Neuronal stem cell (in vitro differentiated cells): ENCODE measurements at regions not wholly inside any gene's neighbourhood (a gene's known extent, or its start where the extent isn't known, plus 50 kb on each side); places are given as distances from the start of the nearest gene placed in this dataset.

Experiments
- DNase-seq: peaks from one replicate; pipeline ENCODE4 v3.0.0-alpha.2; 2013; ENCODE audit warnings: low spot score
- H2AFZ ChIP-seq: one replicate; pipeline ENCODE4 v1.6.1; 2013; ENCODE audit warnings: mild to moderate bottlenecking, low read length, inconsistent platforms
- H2AK5ac ChIP-seq: 2 replicates; pipeline ENCODE4 v1.6.1; 2013; ENCODE audit warnings: low read depth, mild to moderate bottlenecking, inconsistent platforms, low read length, moderate library complexity, mixed read lengths
- H2BK120ac ChIP-seq: 2 replicates; pipeline ENCODE4 v1.6.1; 2013; ENCODE audit warnings: low read depth, mild to moderate bottlenecking, inconsistent platforms, low read length, moderate library complexity, mixed read lengths
- H2BK12ac ChIP-seq: one replicate; pipeline ENCODE4 v1.6.1; 2013; ENCODE audit warnings: low read length, inconsistent platforms
- H2BK15ac ChIP-seq: 2 replicates; pipeline ENCODE4 v1.6.1; 2013; ENCODE audit warnings: mild to moderate bottlenecking, low read length, inconsistent platforms, mixed read lengths
- H2BK5ac ChIP-seq: one replicate; pipeline ENCODE4 v1.6.1; 2013; ENCODE audit warnings: inconsistent platforms, mild to moderate bottlenecking, low read length, moderate library complexity
- H3K14ac ChIP-seq: one replicate; pipeline ENCODE4 v1.6.1; 2013; ENCODE audit warnings: low read length, inconsistent platforms
- H3K18ac ChIP-seq: 2 replicates; pipeline ENCODE4 v1.6.1; 2013; ENCODE audit warnings: low read length, inconsistent platforms
- H3K23ac ChIP-seq: 2 replicates; pipeline ENCODE4 v1.6.1; 2013; ENCODE audit warnings: low read depth, mild to moderate bottlenecking, mixed read lengths, low read length, inconsistent platforms; ENCODE audit not compliant: poor library complexity
- H3K27ac ChIP-seq: replicated peaks from 3 replicates; pipeline ENCODE4 v1.5.1; 2013; ENCODE audit warnings: low read length, inconsistent platforms
- H3K27me3 ChIP-seq, 3 experiments: 2 replicates each; pipeline ENCODE4 v1.6.1; 2013; ENCODE audit warnings: low read length in 3 of 3, mild to moderate bottlenecking in 2 of 3, inconsistent platforms in 1 of 3, low read depth in 1 of 3, mixed read lengths in 1 of 3, moderate library complexity in 1 of 3; ENCODE audit not compliant: control insufficient read depth in 3 of 3, insufficient read depth in 3 of 3
- H3K36me3 ChIP-seq, 2 donors: replicated peaks in 1 of 2; 2 replicates each; pipeline ENCODE4 v1.6.1; 2013; ENCODE audit warnings: low read length in 2 of 2; ENCODE audit not compliant: control insufficient read depth in 2 of 2, insufficient read depth in 2 of 2
- H3K4ac ChIP-seq: 2 replicates; pipeline ENCODE4 v1.6.1; 2013; ENCODE audit warnings: inconsistent platforms, mild to moderate bottlenecking, low read length, moderate library complexity
- H3K4me1 ChIP-seq, 2 donors: 1 replicate in 1 of 2; 2 replicates in 1 of 2; pipeline ENCODE4 v1.6.1; 2013; ENCODE audit warnings: low read length in 2 of 2, low read depth in 1 of 2; ENCODE audit not compliant: control insufficient read depth in 2 of 2, insufficient read depth in 1 of 2
- H3K4me2 ChIP-seq: one replicate; pipeline ENCODE4 v1.6.1; 2013; ENCODE audit warnings: mild to moderate bottlenecking, low read length, inconsistent platforms; ENCODE audit not compliant: insufficient read depth, poor library complexity, severe bottlenecking
- H3K4me3 ChIP-seq, 2 donors: 2 replicates each; pipeline ENCODE4 v1.5.1; 2013; ENCODE audit warnings: low read length in 2 of 2, mild to moderate bottlenecking in 2 of 2, inconsistent platforms in 1 of 2, moderate library complexity in 1 of 2
- H3K79me1 ChIP-seq: one replicate; pipeline ENCODE4 v1.6.1; 2013; ENCODE audit warnings: low read depth, mild to moderate bottlenecking, inconsistent platforms, low read length, moderate library complexity
- H3K9ac ChIP-seq: one replicate; pipeline ENCODE4 v1.6.1; 2013; ENCODE audit warnings: mild to moderate bottlenecking, low read depth, low read length, inconsistent platforms; ENCODE audit not compliant: poor library complexity
- H3K9me3 ChIP-seq, 2 donors: replicated peaks in 1 of 2; 2 replicates each; pipeline versions ENCODE3 to v1.6.1; 2013; ENCODE audit warnings: low read length in 2 of 2, mild to moderate bottlenecking in 2 of 2, inconsistent platforms in 1 of 2, low read depth in 1 of 2, mixed read lengths in 1 of 2, moderate library complexity in 1 of 2; ENCODE audit not compliant: control insufficient read depth in 2 of 2, insufficient read depth in 1 of 2
- H4K8ac ChIP-seq: one replicate; pipeline ENCODE4 v1.6.1; 2013; ENCODE audit warnings: low read depth, mild to moderate bottlenecking, inconsistent platforms, low read length, moderate library complexity
- H4K91ac ChIP-seq: one replicate; pipeline ENCODE4 v1.6.1; 2013; ENCODE audit warnings: low read length, low read depth, mild to moderate bottlenecking, inconsistent platforms; ENCODE audit not compliant: poor library complexity
- WGBS, 2 donors: extraction: QIAGEN DNeasy Blood & Tissue Kit; methylation state at CpG; one replicate each; pipeline ENCODE4 v1.1.7; 2013; ENCODE audit warnings: missing lambda C conversion rate in 2 of 2, mixed read lengths in 1 of 2; ENCODE audit not compliant: insufficient read length in 2 of 2, insufficient replicate concordance in 1 of 2; ENCODE audit errors: extremely low coverage in 2 of 2; 5-methylcytosine and 5-hydroxymethylcytosine counted together

DNA sequence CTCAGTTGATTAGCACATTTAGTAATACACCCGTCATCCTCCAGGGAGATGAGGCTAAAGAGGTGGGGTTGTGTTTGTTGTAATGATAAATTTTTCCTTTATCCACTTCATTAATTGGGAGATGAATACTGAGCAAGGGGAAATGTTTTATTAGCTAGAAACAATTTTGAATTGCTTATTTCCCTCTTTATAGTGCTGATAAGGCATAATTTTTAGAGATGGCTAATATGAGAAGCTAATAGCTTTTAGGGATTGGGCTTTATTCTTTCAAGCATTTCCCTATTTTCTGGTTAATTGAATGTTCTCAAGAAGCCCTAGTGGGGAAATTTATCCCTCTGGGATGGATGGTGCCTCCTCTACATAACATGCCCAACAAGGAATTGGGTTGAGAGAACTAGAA is 365.2 kb upstream of the IGFBP7 start:
- no peaks in the 10 kb centered on the region for H3K79me1 ChIP-seq
- no peak overlapping the region for H2BK5ac ChIP-seq
- no peak overlapping the region for H4K8ac ChIP-seq
- WGBS, 2 donors: no CpG with 5 or more reads among the region's 1 CpG
- no peaks in the 10 kb centered on the region for H3K9me3 ChIP-seq
- H2BK15ac ChIP-seq: no peak overlapping the region
- no peak overlapping the region for H3K9ac ChIP-seq
- H3K4me1 ChIP-seq: no peaks in the 10 kb centered on the region
- no peak overlapping the region for H3K14ac ChIP-seq
- H2AK5ac ChIP-seq: no peak overlapping the region
- no peak overlapping the region for H3K18ac ChIP-seq
- H2BK120ac ChIP-seq: no peak overlapping the region
- H3K4ac ChIP-seq: no peak overlapping the region
- no peaks in the 10 kb centered on the region for H3K27me3 ChIP-seq
- H4K91ac ChIP-seq: no peak overlapping the region
- no peaks in the 10 kb centered on the region for H3K36me3 ChIP-seq
- no peak overlapping the region for H3K27ac ChIP-seq
- no peak overlapping the region for H3K4me3 ChIP-seq
- H2AFZ ChIP-seq: no peak overlapping the region
- no peak overlapping the region for H3K23ac ChIP-seq
- no peak overlapping the region for H2BK12ac ChIP-seq
- no peak overlapping the region for H3K4me2 ChIP-seq
- DNase-seq: no peak

DNA sequence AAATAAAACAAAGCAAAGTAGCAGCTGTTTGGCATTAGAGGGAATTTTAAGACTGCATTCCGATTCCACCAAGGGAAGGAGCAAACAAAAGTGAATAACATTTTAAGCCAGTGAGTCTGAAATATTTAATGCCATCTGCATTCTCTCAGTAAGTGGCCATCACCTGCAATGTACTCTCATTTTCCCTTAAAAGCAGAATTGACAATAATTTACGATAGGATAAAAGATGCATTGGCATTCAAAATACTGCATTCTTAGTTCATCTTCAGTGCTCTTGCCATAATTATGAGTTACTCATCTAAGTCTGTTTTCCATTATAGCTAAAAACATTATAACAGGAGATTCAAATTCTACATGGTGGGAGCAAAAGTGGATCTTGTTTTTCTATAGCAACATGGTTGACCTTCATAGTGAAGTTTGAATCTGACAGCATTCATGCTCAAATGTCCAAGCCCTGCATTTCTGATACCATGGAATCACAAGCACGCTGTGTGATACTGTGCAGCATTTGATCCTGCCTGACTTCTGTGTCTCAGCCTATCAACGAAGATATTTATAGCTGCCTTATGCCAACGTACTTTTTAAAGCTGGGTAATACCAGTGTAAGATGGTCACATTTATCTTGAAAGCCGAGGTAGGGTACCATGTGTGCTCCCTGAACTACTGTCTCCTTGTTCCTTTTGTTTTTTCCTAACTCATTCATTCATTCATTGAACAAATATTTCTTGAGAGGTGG is 355.3 kb upstream of the IGFBP7 start:
- Histone ChIP-seq H3K36me3 (no peaks in the 10 kb centered on the region), H2AK5ac (no peak overlapping the region), H3K27ac (no peak overlapping the region), H2BK15ac (no peak overlapping the region), H3K4me3 (no peak overlapping the region), H3K27me3 (peaks cover 0 to 9% (median 0%) of the 10 kb centered on the region in 3 experiments), H4K8ac (no peak overlapping the region), H3K9ac (no peak overlapping the region), H3K4me1 (peaks cover 0 to 4% of the 10 kb centered on the region in 2 donors), H2BK12ac (no peak overlapping the region), H2BK120ac (no peak overlapping the region), H3K18ac (no peak overlapping the region), H3K4ac (no peak overlapping the region), H3K9me3 (no peaks in the 10 kb centered on the region), H3K14ac (no peak overlapping the region), H3K23ac (no peak overlapping the region), H2AFZ (no peak overlapping the region), H2BK5ac (no peak overlapping the region), H3K4me2 (no peak overlapping the region), H4K91ac (no peak overlapping the region), H3K79me1 (no peaks in the 10 kb centered on the region)
- no peak for DNase-seq
- WGBS, 2 donors: no CpG with 5 or more reads among the region's 6 CpGs

- Histone ChIP-seq H4K91ac (no peak overlapping the region), H2BK5ac (no peak overlapping the region), H3K14ac (no peak overlapping the region), H3K79me1 (no peaks in the 10 kb centered on the region), H2BK15ac (no peak overlapping the region), H3K4me2 (no peak overlapping the region), H3K36me3 (no peaks in the 10 kb centered on the region), H3K9ac (no peak overlapping the region), H2AK5ac (no peak overlapping the region), H3K27me3 (peaks cover 0 to 9% (median 0%) of the 10 kb centered on the region in 3 experiments), H3K18ac (no peak overlapping the region), H3K4me3 (no peak overlapping the region), H2BK12ac (no peak overlapping the region), H3K4me1 (peaks cover 0 to 4% of the 10 kb centered on the region in 2 donors), H2BK120ac (no peak overlapping the region), H3K9me3 (no peaks in the 10 kb centered on the region), H3K23ac (no peak overlapping the region), H3K4ac (no peak overlapping the region), H4K8ac (no peak overlapping the region), H2AFZ (no peak overlapping the region), H3K27ac (no peak overlapping the region)
- no CpG with 5 or more reads among the region's 1 CpG for WGBS, 2 donors
- DNase-seq: peak; percentile 31
Measured at GRCh38 chr4:57462843-57463242, 352.7 kb upstream of the IGFBP7 start.

DNA sequence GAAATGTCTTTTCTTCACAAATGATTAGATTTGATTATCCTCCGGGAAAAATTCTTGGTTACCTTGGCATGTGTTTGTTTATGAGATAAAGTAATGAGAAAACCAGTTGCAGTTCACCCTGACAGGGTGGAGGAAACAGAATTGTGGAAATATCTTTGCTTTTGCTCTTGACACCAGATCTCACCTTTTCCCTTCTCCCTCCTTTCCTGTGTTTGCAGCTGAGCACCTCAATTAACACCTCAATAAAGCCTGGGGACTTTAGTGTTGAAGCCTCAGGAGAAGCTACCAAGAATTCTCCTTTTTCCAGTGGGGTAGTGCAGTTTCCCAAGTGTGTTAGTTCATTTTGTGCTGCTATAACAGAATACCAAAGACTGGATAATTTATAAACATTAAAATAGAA is 350.8 kb upstream of the IGFBP7 start:
- H2BK5ac ChIP-seq: no peak overlapping the region
- H2BK15ac ChIP-seq: no peak overlapping the region
- H3K27me3 ChIP-seq: peaks cover 0 to 9% (median 0%) of the 10 kb centered on the region in 3 experiments
- no peak overlapping the region for H4K91ac ChIP-seq
- no peak overlapping the region for H2AFZ ChIP-seq
- no peak overlapping the region for H3K4ac ChIP-seq
- H3K4me3 ChIP-seq: no peak overlapping the region
- no peak overlapping the region for H3K27ac ChIP-seq
- no peak overlapping the region for H3K23ac ChIP-seq
- H3K79me1 ChIP-seq: no peaks in the 10 kb centered on the region
- H3K4me1 ChIP-seq: peaks cover 0 to 4% of the 10 kb centered on the region in 2 donors
- no peak overlapping the region for H2BK120ac ChIP-seq
- no peaks in the 10 kb centered on the region for H3K9me3 ChIP-seq
- H2BK12ac ChIP-seq: no peak overlapping the region
- no peak overlapping the region for H2AK5ac ChIP-seq
- no peak overlapping the region for H3K18ac ChIP-seq
- DNase-seq: no peak
- no CpG with 5 or more reads among the region's 1 CpG for WGBS, 2 donors
- H4K8ac ChIP-seq: no peak overlapping the region
- no peak overlapping the region for H3K9ac ChIP-seq
- H3K4me2 ChIP-seq: no peak overlapping the region
- H3K36me3 ChIP-seq: no peaks in the 10 kb centered on the region
- no peak overlapping the region for H3K14ac ChIP-seq
